GM12873 (cell line): ENCODE measurements at regions not wholly inside any gene's neighbourhood (a gene's known extent, or its start where the extent isn't known, plus 50 kb on each side); places are given as distances from the start of the nearest gene placed in this dataset.

Experiments used
- CTCF ChIP-seq: IDR thresholded peaks from 2 replicates; pipeline ENCODE4 v1.5.1; 2012; ENCODE audit warnings: low read depth, mild to moderate bottlenecking, moderate library complexity, low read length, control low read depth; ENCODE audit not compliant: insufficient read depth; ENCODE audit errors: missing control alignments

- no peak for TF ChIP-seq CTCF
These were observed 173.8 kb upstream of the RAI2 start for GRCh38 chrX:18034945-18035344.

GRCh38 chrX:18034504-18034903 is 173.4 kb upstream of the RAI2 start:
- no peak for TF ChIP-seq CTCF

- TF ChIP-seq CTCF = no peak
These were observed 171.6 kb upstream of the RAI2 start for GRCh38 chrX:18032486-18033221.

- TF ChIP-seq CTCF = no peak
These were observed 170.8 kb upstream of the RAI2 start for GRCh38 chrX:18031726-18032375.

- TF ChIP-seq CTCF = no peak
These were observed 165.1 kb upstream of the RAI2 start for GRCh38 chrX:18026166-18026565.

- no peak for TF ChIP-seq CTCF
These were observed 156.3 kb upstream of the RAI2 start for GRCh38 chrX:18017411-18017810.

GRCh38 chrX:18016941-18017340 is 155.8 kb upstream of the RAI2 start:
- no peak for TF ChIP-seq CTCF
